ENCODE measurements at regions not wholly inside any gene's neighbourhood (a gene's known extent, or its start where the extent isn't known, plus 50 kb on each side); places are given as distances from the start of the nearest gene placed in this dataset.

DNA sequence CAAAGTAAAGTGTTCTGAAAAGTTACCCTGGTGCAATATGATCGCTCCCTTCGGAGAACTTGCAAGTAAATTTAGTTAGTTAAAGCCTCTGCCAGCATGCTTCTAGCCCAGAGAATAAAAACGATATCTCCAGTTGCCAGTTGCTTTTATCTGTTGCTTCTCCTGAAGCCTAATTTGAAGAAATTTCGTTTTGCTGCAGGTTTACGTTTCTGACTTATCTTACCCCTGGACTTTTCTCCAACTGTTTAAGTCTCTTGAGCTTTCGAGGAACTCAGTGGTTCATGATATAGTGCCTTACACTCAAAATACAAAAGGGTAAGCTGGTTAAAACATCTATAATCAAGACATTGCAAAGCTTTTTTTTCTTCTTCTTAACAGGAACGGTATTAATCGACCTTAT, 131.1 kb downstream of the FAM161A start:
- intact Hi-C loops (cut with micrococcal nuclease): no loop called here

DNA sequence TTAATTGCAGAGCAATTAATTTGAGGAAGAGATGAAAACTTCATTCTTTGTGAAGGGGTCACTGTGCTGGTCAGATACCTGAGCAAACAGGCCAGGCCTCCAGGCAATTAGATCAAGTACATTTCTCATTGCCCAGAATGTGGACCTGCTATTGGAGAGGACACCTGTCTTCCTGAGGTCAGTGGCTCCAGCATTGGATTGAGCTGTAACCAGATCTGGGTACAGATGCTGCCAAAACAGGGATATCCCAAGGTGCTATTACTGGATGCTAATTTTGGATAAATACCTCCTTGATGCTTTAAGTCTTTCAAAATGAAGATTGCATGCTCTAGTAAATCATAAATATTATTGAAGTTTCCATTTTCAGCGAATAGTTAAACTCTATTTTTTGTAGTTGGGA, 131.5 kb downstream of the FAM161A start:
- intact Hi-C loops (cut with micrococcal nuclease): no loop called here

DNA sequence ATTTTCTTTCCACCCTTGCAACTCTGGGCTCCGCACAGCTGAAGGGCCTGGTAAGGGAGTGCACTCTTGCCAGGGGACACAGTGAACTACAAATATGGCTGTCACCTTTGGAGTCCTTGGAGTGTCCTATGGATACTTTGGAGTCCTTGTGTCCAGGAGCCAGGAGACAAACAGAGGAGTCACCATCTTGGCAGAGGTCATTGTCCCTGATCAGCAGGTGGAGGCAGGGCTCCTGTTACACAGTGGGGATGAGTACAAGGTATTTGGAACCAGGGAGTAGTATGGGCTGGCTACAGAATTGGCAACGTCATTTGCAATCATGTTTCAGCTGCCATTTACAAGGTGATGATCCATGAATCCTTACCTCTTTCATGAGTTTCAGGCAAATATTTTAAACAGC, 132.5 kb downstream of the FAM161A start:
- intact Hi-C loops (cut with micrococcal nuclease): no loop called here

DNA sequence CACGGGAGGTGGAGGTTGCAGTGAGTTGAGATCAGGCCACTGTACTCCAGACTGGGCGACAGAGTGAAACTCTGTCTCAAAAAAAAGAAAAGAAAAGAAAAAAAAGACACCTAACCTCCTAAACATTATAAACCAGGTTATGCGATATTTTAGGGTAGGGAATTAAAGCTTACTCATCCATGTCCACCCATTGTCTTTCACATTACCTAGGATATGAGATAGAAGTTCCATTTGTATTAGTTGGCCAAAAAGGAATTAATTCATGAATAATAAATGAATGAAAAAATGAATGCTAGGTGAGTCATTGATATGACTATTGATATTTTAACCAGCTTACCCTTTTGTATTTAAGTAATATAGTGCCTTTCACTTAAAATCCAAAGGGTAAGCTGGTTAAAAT, 132.9 kb downstream of the FAM161A start:
- intact Hi-C loops (cut with micrococcal nuclease): no loop called here

DNA sequence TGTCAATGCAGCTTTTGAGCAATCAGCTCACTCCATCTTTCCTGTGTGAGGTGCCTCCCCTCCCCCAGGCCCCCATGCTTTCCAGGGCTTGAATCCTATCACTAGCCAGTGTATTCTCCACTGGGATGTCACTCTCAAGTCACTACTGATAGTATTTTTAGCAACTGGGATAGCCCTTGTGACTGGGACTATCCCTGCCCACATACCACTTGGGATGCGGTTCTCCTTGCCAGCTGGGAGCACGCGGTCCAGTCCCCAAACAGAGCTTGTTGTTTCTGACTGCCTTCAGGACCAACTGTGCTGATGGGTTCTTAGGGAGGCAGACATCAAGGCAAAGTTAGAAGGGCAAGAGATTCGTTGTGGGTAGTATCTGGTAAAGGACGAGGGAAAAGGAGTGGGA, 134.9 kb downstream of the FAM161A start:
- intact Hi-C loops (cut with micrococcal nuclease): no loop called here

DNA sequence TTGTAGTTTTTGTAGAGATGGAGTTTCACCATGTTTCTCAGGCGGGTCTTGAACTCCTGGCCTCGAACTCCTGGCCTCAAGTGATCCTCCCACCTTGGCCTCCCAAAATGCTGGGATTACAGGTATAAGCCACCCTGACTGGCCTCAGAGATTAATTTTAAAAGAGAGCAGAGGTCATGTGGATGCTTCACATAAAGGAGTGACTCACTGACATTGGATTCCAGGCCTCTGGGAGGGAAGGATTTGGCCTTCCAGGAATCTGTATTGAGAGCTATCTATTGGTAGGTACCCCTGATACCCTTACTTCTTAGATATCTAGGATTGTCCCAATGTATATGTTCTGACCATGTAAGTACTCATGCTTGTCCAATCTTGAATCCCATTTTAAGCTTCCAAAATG, 138.4 kb downstream of the FAM161A start:
- intact Hi-C loops (cut with micrococcal nuclease): no loop called here

DNA sequence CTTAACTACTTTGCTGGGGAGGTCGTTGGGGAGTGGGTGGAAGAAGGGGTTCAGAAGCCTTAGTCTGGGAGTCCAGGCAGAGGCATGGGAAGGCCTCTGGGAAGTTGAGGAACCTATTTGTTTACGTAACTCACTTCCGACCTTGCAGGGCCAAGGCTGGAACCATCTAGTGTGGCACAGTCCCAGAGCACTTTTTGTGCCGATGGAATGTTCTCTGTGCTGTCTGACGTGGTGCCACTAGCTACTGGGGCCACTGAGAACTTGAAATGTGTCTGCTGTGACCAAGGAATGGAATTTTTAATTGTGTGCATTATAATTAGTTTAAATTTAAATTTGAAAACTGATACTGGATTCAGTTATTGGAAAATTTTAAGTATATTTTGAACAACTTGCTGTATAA, 139.7 kb downstream of the FAM161A start:
- intact Hi-C loops (cut with micrococcal nuclease): no loop called here

DNA sequence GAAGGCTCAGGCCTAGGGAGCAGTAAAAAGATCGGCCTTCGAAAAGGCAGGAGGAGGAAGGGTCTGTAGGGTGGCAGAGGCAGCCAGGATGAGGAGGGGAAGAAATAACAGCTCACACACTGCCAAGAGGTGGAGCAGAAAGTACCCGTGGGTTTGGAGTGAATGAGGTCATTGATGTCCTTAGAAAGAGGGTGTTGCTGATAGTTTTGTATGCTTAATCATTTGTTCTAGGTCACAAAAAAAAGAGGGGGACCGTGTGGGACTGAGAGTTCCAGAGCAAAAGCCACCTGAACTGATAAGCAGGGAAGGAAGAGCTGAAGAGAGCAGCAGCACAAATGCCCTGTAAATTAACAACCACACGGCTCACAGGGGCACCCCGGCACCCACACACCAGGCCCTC, 140.4 kb downstream of the FAM161A start:
- intact Hi-C loops (cut with micrococcal nuclease): no loop called here

DNA sequence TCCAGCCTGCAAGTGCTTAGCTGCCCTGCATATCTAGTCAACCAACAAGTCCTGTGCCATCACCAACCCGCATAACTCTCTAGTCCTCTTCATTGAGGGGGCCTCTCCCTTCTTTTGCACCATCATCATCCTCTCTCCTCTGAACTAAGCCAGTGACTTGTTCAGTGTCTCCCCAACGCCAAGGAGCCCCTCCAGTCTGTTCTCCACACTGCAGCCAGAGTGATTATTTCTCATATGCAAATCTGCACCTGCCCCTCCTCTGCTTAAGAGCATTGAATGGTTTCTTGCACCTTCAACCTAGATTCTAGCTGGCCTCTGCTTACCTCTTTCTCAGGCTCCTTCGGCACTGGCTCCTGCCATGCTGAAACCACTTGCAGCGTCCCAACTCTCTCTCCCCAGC, 141.8 kb downstream of the FAM161A start:
- intact Hi-C loops (cut with micrococcal nuclease): no loop called here

DNA sequence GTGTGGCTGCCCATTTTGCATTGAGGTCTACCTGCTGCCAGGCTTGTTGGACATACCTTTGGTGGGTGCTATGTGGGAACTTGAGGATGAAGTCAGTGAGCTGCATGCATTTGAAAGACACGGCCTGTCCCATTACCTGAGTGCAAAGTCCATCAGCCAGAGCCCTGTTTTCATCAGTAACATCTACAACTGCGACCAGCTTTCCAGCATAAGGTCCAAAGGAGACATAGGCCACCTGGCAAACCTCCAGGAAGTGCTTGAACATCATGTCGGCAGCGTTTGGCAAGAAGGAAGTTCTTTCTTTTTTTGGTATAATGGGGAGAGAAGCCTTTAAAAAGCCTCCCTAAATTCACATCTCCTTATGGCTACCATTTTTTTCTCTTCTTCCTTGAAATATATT, 143.1 kb downstream of the FAM161A start:
- intact Hi-C loops (cut with micrococcal nuclease): no loop called here

DNA sequence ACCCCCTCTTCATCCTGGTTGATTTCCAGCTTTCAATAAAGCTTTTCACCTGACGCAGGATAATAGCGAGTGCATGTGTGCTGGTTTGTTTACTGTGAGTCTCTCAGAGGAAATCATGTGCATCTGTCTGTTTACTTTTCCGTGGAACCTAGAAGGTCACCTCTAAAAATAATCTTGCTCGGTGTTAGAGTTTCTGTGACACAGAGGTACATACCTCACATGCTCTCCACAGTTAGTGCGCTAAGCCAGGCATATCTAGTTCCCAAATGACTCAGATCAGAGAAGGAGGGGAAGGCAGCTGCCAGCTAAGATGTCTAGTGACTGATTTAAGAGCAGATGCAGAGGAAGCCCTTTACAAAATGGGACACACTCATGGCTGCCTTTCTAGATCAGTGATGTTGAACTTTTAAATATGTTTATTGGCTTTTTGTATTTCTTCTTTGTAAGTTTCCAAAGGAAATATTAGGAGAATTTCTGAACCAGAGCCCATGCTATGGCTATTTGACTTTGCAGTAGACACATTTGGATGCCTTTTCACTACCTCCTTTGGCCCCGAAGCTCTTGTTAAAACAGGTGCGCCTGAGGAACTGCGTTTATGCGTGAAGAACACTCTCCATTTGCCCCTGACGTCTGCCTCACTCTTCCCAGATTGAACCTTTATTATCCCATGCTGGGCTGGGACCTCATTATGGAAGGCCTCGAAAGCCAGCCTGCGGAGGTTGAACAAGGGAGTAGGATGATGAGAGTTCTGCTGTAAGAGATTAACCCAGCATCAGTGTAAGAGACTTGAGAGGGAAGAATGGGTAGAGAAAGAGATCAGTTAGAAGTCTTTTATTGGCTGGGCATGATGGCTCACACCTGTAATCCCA, 145.6 kb downstream of the FAM161A start:
- intact Hi-C loops (cut with micrococcal nuclease): no loop called here

DNA sequence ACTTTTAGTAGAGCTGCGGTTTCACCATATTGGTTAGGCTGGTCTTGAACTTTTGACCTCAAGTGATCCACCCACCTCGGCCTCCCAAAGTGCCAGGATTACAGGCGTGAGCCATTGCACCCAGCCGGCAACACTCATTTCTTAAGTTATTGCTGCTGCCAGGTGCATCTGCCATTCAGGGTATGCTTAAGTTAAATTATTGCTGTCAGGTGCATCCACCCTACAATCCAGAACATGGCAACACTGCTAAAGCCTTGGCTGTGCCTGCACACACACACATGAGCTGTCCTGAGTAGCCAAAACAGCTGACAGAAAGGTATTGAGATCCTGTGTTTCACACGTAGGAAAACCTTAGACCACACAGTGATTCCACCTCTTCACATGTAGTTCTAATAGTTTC, 148.2 kb downstream of the FAM161A start:
- intact Hi-C loops (cut with micrococcal nuclease): no loop called here

DNA sequence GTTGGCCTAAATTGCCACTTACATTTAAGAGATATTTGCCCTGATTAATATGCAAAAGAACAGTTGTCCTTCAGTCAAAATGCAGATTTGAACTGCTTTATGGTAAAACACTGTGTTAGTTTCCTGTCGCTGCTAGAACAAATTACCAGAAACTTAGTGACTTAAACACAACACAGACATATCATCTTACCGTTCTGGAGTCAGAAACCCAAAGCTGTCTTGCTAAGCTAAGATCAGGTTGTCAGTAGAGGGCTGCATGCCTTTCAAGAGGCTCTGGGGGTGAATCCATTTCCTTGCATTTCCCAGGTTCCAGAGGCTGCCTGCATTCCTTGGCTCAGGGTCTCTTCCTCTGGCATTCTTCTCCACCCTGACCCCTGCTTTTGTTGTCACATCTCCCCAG, 149.5 kb downstream of the FAM161A start:
- intact Hi-C loops (cut with micrococcal nuclease): no loop called here

DNA sequence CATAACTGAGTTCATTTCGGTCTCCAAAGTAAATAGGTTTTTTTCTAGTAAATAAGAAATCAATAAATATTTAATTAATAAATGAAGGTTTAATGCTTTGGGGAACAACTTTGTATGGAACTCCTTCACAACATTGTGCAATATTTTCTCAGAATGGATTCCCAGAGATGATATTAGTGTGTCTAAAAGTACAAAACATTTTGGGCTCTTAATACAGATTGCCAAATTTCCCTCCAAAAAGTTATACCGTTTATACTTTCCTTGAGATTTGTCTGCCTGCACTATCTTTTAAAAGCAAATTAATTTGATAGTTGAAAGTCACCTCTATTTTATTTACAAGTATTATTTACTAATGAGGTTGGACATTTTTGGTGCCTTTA, 151.8 kb downstream of the FAM161A start:
- intact Hi-C loops (cut with micrococcal nuclease): no loop called here

DNA sequence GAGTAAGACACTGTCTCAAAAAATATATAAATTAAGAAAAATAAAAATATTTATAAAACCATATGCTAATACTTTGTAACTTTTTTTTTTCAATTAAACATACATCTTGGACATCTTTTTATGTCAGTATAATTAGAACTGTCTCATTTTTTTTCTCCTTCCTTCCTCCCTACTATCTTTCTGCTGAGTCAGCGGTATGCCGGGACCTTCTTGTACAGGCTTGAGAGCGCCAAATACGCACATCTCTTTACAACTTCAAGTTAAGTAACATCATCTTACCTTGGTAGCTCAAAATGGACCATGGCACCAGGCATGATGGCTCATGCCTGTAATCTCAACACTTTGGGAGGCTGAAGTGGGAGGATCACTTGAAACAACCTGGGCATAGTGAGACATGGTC, 153.4 kb downstream of the FAM161A start:
- intact Hi-C loops (cut with micrococcal nuclease): no loop called here

DNA sequence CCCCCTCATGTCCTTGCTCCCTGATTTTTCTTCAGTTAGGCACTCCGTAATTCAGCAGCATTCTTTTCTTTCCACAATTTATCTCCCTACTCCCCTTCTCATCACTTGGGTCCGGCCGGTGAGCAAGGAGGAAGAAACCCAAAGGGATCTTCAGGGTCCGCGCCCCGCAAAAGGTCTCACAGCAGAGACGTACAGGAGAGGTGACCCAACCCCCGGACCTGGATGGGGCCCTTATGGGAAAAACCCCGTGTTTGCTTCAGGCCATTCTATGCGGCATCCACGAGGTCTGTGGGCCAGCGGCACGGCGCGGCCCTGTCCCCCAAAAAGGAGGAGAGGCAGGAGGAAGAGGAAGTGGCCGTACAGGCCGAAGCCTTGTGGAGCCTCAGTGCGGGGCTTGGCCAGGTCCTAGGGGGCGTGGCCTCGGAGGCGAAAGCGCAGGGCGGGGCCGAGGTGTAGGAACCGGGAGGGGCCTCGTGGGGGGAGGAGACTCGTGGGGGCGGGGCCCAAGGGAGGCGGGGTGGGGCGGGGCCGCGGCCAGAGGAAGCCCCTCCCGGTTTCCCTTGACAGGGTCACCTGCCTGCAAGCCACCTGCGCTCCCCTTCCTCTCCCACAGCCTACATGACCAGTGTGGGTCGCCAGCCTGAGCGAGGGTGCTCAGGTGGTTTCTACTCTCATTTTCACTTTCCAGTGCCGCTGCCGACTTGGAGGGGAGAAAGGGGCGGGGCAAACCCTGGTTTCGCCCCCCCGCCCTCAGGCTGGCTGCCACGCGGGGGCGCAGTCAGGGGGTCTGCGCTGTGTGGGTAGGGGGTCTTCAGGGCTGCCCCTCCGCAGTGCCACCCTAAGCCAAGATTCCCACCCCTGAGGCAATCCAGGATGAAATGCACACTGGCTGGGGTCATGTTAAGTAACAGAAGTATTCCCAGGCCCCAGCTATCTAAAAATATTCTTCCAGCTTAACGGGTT, 156.4 kb upstream of the XPO1 start:
- intact Hi-C loops (cut with micrococcal nuclease): loop anchor here (1.0 to 10.0 kb wide), 7 partner anchors 23 to 1010 kb away; partner anchors contain the start of genes EHBP1, FAM161A, REL and USP34

DNA sequence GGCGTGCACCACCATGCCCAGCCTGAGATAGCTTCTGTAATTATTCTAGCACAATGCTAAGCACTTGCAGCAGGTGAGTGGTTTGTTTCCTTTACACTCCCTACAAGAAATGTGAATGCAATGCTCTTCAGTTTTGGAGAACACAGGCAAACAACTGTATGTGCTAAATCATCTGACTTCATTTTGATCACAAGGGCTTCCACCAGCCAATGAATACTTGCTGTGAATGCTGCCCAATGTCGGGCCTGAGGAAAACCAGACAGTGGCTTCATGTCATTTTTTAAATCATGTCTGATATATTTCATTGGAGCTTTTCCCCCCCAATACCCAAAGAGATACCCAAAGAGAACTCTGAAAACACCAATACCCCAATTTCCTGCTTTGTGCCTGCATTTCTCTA, 155.6 kb upstream of the XPO1 start:
- intact Hi-C loops (cut with micrococcal nuclease): loop anchor here (1.0 to 10.0 kb wide), 7 partner anchors 22 to 1011 kb away; partner anchors contain the start of genes EHBP1, FAM161A, REL and USP34

DNA sequence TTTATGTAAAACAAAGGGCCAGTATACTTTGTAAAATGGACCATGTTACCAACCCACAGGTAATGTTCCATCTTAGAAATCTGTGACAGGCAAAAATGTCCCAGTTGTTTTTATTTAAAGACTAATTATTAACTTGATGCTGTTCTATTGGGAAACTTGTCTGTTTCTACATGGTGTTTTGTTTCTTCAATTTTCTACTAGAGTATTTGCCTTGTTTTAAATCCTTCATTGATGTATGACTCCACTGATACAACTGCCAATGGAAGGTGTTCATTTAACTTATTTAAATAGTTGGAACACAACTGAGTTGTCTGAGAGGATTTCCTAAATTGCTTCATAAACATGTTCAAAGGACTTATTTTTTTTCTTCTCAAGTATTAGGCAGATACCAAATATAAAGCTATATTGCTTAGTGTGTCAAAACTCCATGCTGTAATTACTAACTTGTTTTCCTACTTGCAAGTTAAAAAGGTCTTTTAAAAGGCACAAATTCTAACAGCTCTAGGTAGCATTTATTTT, 152.0 kb upstream of the XPO1 start:
- intact Hi-C loops (cut with micrococcal nuclease): loop anchor here (10.0 kb wide), 3 partner anchors 215 to 1015 kb away; partner anchors contain the start of genes EHBP1, REL and USP34

DNA sequence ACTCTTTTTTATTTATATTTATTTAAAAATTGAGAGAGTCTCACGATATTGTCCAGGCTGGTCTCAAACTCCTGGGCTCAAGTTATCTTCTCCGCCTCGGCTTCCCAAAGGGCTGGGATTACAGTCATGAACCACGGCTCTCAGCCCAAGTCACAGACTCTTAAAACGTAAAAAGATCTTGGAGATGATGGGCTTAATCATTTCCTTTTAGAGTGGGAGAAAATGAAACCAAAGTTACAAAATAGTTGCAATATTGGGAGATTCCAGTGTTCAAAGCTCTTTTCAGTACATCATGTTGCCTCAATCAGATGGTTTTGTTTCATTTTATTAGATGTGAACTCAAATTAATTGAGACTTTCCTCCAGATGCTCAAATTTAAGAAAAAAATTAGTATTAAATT, 151.4 kb upstream of the XPO1 start:
- intact Hi-C loops (cut with micrococcal nuclease): no loop called here

DNA sequence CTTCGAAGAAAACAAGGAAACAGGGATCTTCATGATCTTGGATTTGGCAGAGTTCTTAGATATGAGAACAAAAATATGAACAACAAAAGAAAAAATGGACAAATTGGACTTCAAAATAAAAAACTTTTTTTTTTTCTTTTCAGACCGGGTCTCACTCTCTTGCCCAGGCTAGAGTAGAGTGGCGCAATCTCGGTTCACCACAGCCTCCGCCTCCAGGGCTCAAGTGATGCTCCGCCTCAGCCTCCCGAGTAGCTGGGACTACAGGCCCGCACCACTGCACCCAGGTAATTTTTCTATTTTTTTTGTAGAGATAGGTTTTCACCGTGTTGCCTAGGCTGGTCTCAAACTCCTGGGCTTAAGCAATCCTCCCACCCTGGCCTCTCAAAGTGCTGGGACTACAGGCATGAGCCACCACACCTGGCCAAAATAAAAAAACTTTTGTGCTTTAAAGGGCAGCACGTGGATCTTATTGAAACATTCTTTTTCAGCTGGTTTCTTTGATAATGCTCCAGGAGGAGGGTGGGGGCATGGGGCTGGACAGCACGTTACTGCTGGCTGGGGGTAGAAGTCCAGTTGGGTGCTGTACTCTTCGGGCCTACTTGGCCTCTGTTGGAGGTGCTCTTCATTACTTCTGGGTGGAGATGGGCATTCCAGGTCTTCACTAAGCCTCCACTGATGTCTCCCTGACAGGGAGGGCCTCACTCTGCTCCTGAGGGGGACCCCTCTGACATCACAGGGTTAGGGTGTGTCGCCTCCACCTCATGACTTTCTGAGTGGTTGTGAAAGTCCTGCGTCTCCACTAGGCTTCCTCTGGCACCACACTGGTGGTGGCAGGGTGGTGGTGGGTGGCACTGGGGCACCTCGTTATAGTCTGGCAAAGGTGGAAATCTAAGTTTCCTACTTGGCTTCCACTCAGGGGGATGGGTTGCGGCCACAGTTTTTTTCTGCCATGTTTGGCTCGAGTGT, 150.5 kb upstream of the XPO1 start:
- intact Hi-C loops (cut with micrococcal nuclease): no loop called here

DNA sequence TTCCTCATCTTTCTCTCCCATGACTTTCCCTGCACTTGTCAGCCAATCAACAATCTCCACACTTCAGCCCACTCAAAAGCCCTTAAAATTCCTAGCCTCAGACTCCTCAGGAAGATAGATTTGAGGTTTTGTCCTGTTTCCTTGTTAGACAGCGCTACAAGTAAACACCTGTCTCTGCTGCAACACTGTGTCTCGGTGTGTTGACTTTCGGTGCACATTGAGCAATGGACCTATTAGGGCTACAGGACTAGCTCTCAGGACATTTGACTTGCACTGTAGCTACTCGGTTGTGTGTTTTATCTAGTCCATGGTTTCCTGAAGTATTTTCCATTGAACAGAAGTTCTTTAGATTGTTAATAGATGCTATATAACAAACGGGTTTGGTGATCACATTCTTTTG, 140.9 kb upstream of the XPO1 start:
- intact Hi-C loops (cut with micrococcal nuclease): no loop called here
